Neural progenitor cell (in vitro differentiated cells): ENCODE measurements at regions not wholly inside any gene's neighbourhood (a gene's known extent, or its start where the extent isn't known, plus 50 kb on each side); places are given as distances from the start of the nearest gene placed in this dataset.

Experiments
- DNase-seq: peaks from one replicate; pipeline ENCODE4 v3.0.0-alpha.2; 2016; ENCODE audit warnings: low spot score
- H2AFZ ChIP-seq: fragments of 200-600 bp; sonication (generic); replicated peaks from 2 replicates; pipeline ENCODE4 v1.6.1; 2016; ENCODE audit warnings: antibody characterized with exemption
- H3F3A ChIP-seq: fragments of 200-600 bp; sonication (generic); 2 replicates; pipeline ENCODE4 v1.6.1; 2016; ENCODE audit warnings: antibody characterized with exemption, low read depth
- H3K27ac ChIP-seq: fragments of 200-600 bp; sonication (generic); 2 replicates; pipeline ENCODE4 v1.5.1; 2016; ENCODE audit warnings: mild to moderate bottlenecking
- H3K27me3 ChIP-seq: fragments of 200-600 bp; sonication (generic); 2 replicates; pipeline ENCODE4 v1.6.1; 2016; ENCODE audit warnings: mild to moderate bottlenecking, moderate library complexity
- H3K36me3 ChIP-seq: fragments of 200-600 bp; sonication (generic); 2 replicates; pipeline ENCODE4 v1.5.1; 2016
- H3K4me1 ChIP-seq: fragments of 200-600 bp; sonication (generic); 2 replicates; pipeline ENCODE4 v1.6.1; 2016; ENCODE audit warnings: mixed run types
- H3K4me2 ChIP-seq: fragments of 200-600 bp; sonication (generic); 2 replicates; pipeline ENCODE4 v1.6.1; 2016
- H3K4me3 ChIP-seq: fragments of 200-600 bp; sonication (generic); 2 replicates; pipeline ENCODE4 v1.5.1; 2016
- H3K79me2 ChIP-seq: fragments of 200-600 bp; sonication (generic); 2 replicates; pipeline ENCODE4 v1.6.1; 2016; ENCODE audit warnings: low read depth
- H3K9ac ChIP-seq: fragments of 200-600 bp; sonication (generic); 2 replicates; pipeline ENCODE4 v1.6.1; 2016
- H3K9me3 ChIP-seq: fragments of 200-600 bp; sonication (generic); 2 replicates; pipeline ENCODE4 v1.5.1; 2016; ENCODE audit warnings: low read depth
- H4K20me1 ChIP-seq: fragments of 200-600 bp; sonication (generic); 2 replicates; pipeline ENCODE4 v1.6.1; 2016; ENCODE audit warnings: low read depth
- H3K27ac Mint-ChIP-seq: 3 replicates; pipeline ENCODE4 v1.8.0; 2021; ENCODE audit warnings: mixed read lengths
- H3K27me3 Mint-ChIP-seq: 2 replicates; pipeline ENCODE4 v1.8.0; 2022; ENCODE audit warnings: low read depth, mild to moderate bottlenecking, inconsistent platforms, moderate library complexity, mixed read lengths; ENCODE audit not compliant: insufficient read depth
- H3K36me3 Mint-ChIP-seq: 3 replicates; pipeline ENCODE4 v1.8.0; 2021; ENCODE audit warnings: mixed read lengths
- H3K4me1 Mint-ChIP-seq: 3 replicates; pipeline ENCODE4 v1.8.0; 2021; ENCODE audit warnings: mixed read lengths
- H3K4me3 Mint-ChIP-seq: 3 replicates; pipeline ENCODE4 v1.8.0; 2021; ENCODE audit warnings: mild to moderate bottlenecking, moderate library complexity, mixed read lengths
- H3K9me3 Mint-ChIP-seq: 3 replicates; pipeline ENCODE4 v1.8.0; 2020; ENCODE audit warnings: mixed read lengths
- CTCF ChIP-seq: fragments of 200-600 bp; sonication (generic); IDR thresholded peaks from 2 replicates; pipeline ENCODE4 v1.5.1; 2017; ENCODE audit warnings: antibody characterized with exemption, mild to moderate bottlenecking
- EZH2 ChIP-seq: fragments of 200-600 bp; sonication (generic); IDR thresholded peaks from 2 replicates; pipeline ENCODE4 v1.6.1; 2017; ENCODE audit warnings: antibody characterized with exemption, mild to moderate bottlenecking, moderate library complexity
- EZH2phosphoT487 ChIP-seq: fragments of 200-600 bp; sonication (generic); IDR thresholded peaks from 2 replicates; pipeline ENCODE4 v1.6.1; 2017; ENCODE audit warnings: antibody characterized with exemption

GRCh38 chr2:183341057-183341456 lies 216.8 kb downstream of the NUP35 start:
- Mint-ChIP-seq H3K27ac (no peak overlapping the region), H3K4me3 (no peak overlapping the region)
- TF ChIP-seq EZH2 (no peak), CTCF (no peak), EZH2phosphoT487 (no peak)

GRCh38 chr2:183347969-183348368 lies 223.7 kb downstream of the NUP35 start:
- Mint-ChIP-seq H3K9me3 (no peaks in the 10 kb centered on the region), H3K27ac (no peak overlapping the region), H3K27me3 (peaks cover 4% of the 10 kb centered on the region), H3K36me3 (no peaks in the 10 kb centered on the region), H3K4me1 (no peaks in the 10 kb centered on the region), H3K4me3 (no peak overlapping the region)
- Histone ChIP-seq H3K4me2 (no peak overlapping the region), H3K4me3 (no peak overlapping the region), H3K4me1 (no peaks in the 10 kb centered on the region), H2AFZ (no peak overlapping the region), H3K27me3 (no peaks in the 10 kb centered on the region), H3K9ac (no peak overlapping the region), H3K27ac (no peak overlapping the region), H3F3A (no peaks in the 10 kb centered on the region), H3K36me3 (no peaks in the 10 kb centered on the region), H3K79me2 (no peaks in the 10 kb centered on the region), H4K20me1 (no peaks in the 10 kb centered on the region), H3K9me3 (no peaks in the 10 kb centered on the region)
- TF ChIP-seq EZH2 (no peak), EZH2phosphoT487 (no peak), CTCF (no peak)
- no peak for DNase-seq

More at GRCh38 chr2:183341057-183341456, 216.8 kb downstream of the NUP35 start:
- no peak overlapping the region for H3K4me2 ChIP-seq
- no peak overlapping the region for H3K9ac ChIP-seq
- no peak overlapping the region for H3K4me3 ChIP-seq
- Mint-ChIP-seq H3K4me1 (no peaks in the 10 kb centered on the region), H3K27me3 (no peaks in the 10 kb centered on the region), H3K36me3 (no peaks in the 10 kb centered on the region), H3K9me3 (no peaks in the 10 kb centered on the region)
- H3K79me2 ChIP-seq, result no peaks in the 10 kb centered on the region
- H3K4me1 ChIP-seq, result no peaks in the 10 kb centered on the region
- no peaks in the 10 kb centered on the region for H3K36me3 ChIP-seq
- no peaks in the 10 kb centered on the region for H3K27me3 ChIP-seq
- no peaks in the 10 kb centered on the region for H4K20me1 ChIP-seq
- H2AFZ ChIP-seq, result no peak overlapping the region
- no peak overlapping the region for H3K27ac ChIP-seq
- H3K9me3 ChIP-seq, result no peaks in the 10 kb centered on the region
- no peak for DNase-seq
- no peaks in the 10 kb centered on the region for H3F3A ChIP-seq

GRCh38 chr2:183348492-183348891 lies 224.2 kb downstream of the NUP35 start:
- TF ChIP-seq EZH2 (no peak), CTCF (peak; percentile 3), EZH2phosphoT487 (no peak)
- Histone ChIP-seq H3K9ac (no peak overlapping the region), H3K4me1 (no peaks in the 10 kb centered on the region), H3K79me2 (no peaks in the 10 kb centered on the region), H3K27ac (no peak overlapping the region), H3F3A (no peaks in the 10 kb centered on the region), H2AFZ (no peak overlapping the region), H3K4me2 (no peak overlapping the region), H3K9me3 (no peaks in the 10 kb centered on the region), H3K4me3 (no peak overlapping the region), H4K20me1 (no peaks in the 10 kb centered on the region), H3K36me3 (no peaks in the 10 kb centered on the region), H3K27me3 (no peaks in the 10 kb centered on the region)
- Mint-ChIP-seq H3K27ac (no peak overlapping the region), H3K36me3 (no peaks in the 10 kb centered on the region), H3K27me3 (peaks cover 4% of the 10 kb centered on the region), H3K4me3 (no peak overlapping the region), H3K9me3 (no peaks in the 10 kb centered on the region), H3K4me1 (no peaks in the 10 kb centered on the region)
- DNase-seq, result no peak

GRCh38 chr2:183349091-183349490 lies 224.8 kb downstream of the NUP35 start:
- peak overlapping the region; percentile 83 for H2AFZ ChIP-seq
- no peaks in the 10 kb centered on the region for H3K4me1 Mint-ChIP-seq
- TF ChIP-seq EZH2phosphoT487, result no peak
- no peak overlapping the region for H3K27ac Mint-ChIP-seq
- H4K20me1 ChIP-seq, result no peaks in the 10 kb centered on the region
- H3K4me2 ChIP-seq, result no peak overlapping the region
- no peak overlapping the region for H3K27ac ChIP-seq
- peak; percentile 9 for DNase-seq
- no peaks in the 10 kb centered on the region for H3K4me1 ChIP-seq
- H3K4me3 ChIP-seq, result no peak overlapping the region
- H3K9me3 ChIP-seq, result no peaks in the 10 kb centered on the region
- no peaks in the 10 kb centered on the region for H3K27me3 ChIP-seq
- H3K27me3 Mint-ChIP-seq, result peaks cover 4% of the 10 kb centered on the region
- H3K79me2 ChIP-seq, result no peaks in the 10 kb centered on the region
- no peak overlapping the region for H3K4me3 Mint-ChIP-seq
- no peaks in the 10 kb centered on the region for H3K36me3 ChIP-seq
- H3K9ac ChIP-seq, result no peak overlapping the region
- no peaks in the 10 kb centered on the region for H3K9me3 Mint-ChIP-seq
- H3F3A ChIP-seq, result no peaks in the 10 kb centered on the region
- no peaks in the 10 kb centered on the region for H3K36me3 Mint-ChIP-seq
